Tibial nerve (tissue), 4 donors: ENCODE measurements at regions not wholly inside any gene's neighbourhood (a gene's known extent, or its start where the extent isn't known, plus 50 kb on each side); places are given as distances from the start of the nearest gene placed in this dataset.

Source experiments
- DNase-seq, 2 donors: peaks; one replicate each; pipeline ENCODE4 v3.0.0-alpha.2; 2019; ENCODE audit warnings: low spot score in 2 of 2
- H3K27ac ChIP-seq, 4 donors: fragments of 200-600 bp; sonication (generic) in 3 of 4; one replicate each; pipeline ENCODE4 v1.5.1; 2017 to 2019; ENCODE audit warnings: mild to moderate bottlenecking in 1 of 4
- H3K27me3 ChIP-seq, 2 donors: fragments of 200-600 bp; sonication (generic) in 1 of 2; one replicate each; pipeline versions ENCODE4 v1.5.1 to v1.6.0; 2017 to 2019
- H3K36me3 ChIP-seq, 3 donors: fragments of 200-600 bp; sonication (generic); one replicate each; pipeline ENCODE4 v1.5.1; 2018 to 2019
- H3K4me1 ChIP-seq, 4 donors: fragments of 200-600 bp; sonication (generic) in 3 of 4; one replicate each; pipeline ENCODE4 v1.5.1; 2017 to 2019
- H3K4me3 ChIP-seq, 4 donors: fragments of 200-600 bp; sonication (generic) in 3 of 4; one replicate each; pipeline ENCODE4 v1.5.1; 2017 to 2019; ENCODE audit warnings: mild to moderate bottlenecking in 1 of 4, moderate library complexity in 1 of 4
- H3K9me3 ChIP-seq, 4 donors: fragments of 200-600 bp; sonication (generic) in 3 of 4; one replicate each; pipeline ENCODE4 v1.5.1; 2017 to 2019
- EP300 ChIP-seq, 2 donors: sonication (generic); formaldehyde crosslinking; IDR thresholded peaks; one replicate each; pipeline ENCODE4 v1.6.1; 2017; ENCODE audit warnings: antibody characterized with exemption in 2 of 2, mild to moderate bottlenecking in 1 of 2
- POLR2A ChIP-seq, 2 donors: fragments of 450-650 bp; IDR thresholded peaks; one replicate each; pipeline ENCODE4 v1.6.1; 2017; ENCODE audit warnings: antibody characterized with exemption in 2 of 2, mild to moderate bottlenecking in 2 of 2, moderate library complexity in 2 of 2
- WGBS, 2 donors: methylation state at CpG; one replicate each; pipeline ENCODE4 v1.1.5; 2018; 5-methylcytosine and 5-hydroxymethylcytosine counted together
- TF ChIP-seq, protein P1 (sequence below), 5 experiments: fragments of 200-600 bp in 3 of 5; fragments of 450-650 bp in 2 of 5; sonication (generic) in 3 of 5; IDR thresholded peaks; one replicate each; pipeline ENCODE4 v1.5.1; 2016 to 2019; ENCODE audit warnings: antibody characterized with exemption in 5 of 5, mild to moderate bottlenecking in 3 of 5, moderate library complexity in 2 of 5

DNA sequence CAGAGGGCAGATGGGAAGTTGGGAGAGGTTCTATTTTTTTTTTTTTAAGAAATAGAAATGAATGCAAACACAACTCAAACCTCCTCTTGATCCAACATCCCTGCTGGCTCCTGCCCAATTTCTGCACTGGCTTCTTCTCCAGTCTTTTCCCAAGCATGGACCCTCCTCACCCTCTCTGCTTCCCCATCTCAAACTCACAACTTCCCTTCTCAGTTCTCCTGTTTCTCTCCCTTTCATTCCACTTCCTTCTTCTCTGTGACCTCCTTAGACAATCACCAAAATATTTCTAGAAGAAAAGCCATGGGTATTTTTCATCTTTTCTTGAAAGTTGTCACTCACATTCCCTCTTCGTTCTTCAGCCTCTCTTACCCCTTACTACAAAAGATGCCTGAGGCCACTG lies 85.2 kb upstream of the VPREB1 start:
- no peak overlapping the region for H3K4me3 ChIP-seq
- no peaks in the 10 kb centered on the region for H3K27me3 ChIP-seq
- H3K36me3 ChIP-seq, result no peaks in the 10 kb centered on the region
- WGBS, 2 donors, result 62 to 68% methylated on average over 1 of the region's 1 CpG
- no peak overlapping the region for H3K27ac ChIP-seq
- H3K9me3 ChIP-seq, result no peaks in the 10 kb centered on the region
- no peak for DNase-seq
- TF ChIP-seq, protein P1, sequence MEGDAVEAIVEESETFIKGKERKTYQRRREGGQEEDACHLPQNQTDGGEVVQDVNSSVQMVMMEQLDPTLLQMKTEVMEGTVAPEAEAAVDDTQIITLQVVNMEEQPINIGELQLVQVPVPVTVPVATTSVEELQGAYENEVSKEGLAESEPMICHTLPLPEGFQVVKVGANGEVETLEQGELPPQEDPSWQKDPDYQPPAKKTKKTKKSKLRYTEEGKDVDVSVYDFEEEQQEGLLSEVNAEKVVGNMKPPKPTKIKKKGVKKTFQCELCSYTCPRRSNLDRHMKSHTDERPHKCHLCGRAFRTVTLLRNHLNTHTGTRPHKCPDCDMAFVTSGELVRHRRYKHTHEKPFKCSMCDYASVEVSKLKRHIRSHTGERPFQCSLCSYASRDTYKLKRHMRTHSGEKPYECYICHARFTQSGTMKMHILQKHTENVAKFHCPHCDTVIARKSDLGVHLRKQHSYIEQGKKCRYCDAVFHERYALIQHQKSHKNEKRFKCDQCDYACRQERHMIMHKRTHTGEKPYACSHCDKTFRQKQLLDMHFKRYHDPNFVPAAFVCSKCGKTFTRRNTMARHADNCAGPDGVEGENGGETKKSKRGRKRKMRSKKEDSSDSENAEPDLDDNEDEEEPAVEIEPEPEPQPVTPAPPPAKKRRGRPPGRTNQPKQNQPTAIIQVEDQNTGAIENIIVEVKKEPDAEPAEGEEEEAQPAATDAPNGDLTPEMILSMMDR (IDR thresholded peaks at IDR 0.05), result no peak
- no peak for TF ChIP-seq POLR2A (IDR thresholded peaks at IDR 0.05)
- no peak for TF ChIP-seq EP300 (IDR thresholded peaks at IDR 0.05)
- H3K4me1 ChIP-seq, result no peaks in the 10 kb centered on the region

DNA sequence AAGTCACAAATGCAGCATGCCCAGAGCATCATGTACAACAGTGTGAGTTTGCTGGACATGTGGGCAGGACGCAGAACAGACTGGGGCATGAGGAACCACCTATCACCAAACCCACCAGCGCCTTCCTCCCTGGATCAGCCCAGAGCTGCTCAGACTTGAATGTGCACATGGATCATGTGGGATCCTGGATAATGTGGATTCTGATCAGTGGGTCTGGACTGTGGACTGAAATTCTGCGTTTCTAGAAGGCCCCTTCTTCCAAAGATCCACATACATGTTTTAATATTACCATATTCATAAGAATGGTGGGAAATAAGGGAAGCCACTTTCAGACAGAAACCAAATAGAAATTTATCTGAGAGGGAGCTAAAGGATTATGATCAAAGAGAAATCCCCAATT lies 85.6 kb upstream of the VPREB1 start:
- H3K4me3 ChIP-seq, result no peak overlapping the region
- TF ChIP-seq POLR2A (IDR thresholded peaks at IDR 0.05), result no peak
- TF ChIP-seq, protein P1 (IDR thresholded peaks at IDR 0.05), result no peak
- TF ChIP-seq EP300 (IDR thresholded peaks at IDR 0.05), result no peak
- DNase-seq, result no peak
- no peaks in the 10 kb centered on the region for H3K9me3 ChIP-seq
- no peak overlapping the region for H3K27ac ChIP-seq
- no peaks in the 10 kb centered on the region for H3K4me1 ChIP-seq
- H3K27me3 ChIP-seq, result no peaks in the 10 kb centered on the region
- no peaks in the 10 kb centered on the region for H3K36me3 ChIP-seq
- 31 to 50% methylated on average over 2 of the region's 3 CpGs for WGBS, 2 donors

DNA sequence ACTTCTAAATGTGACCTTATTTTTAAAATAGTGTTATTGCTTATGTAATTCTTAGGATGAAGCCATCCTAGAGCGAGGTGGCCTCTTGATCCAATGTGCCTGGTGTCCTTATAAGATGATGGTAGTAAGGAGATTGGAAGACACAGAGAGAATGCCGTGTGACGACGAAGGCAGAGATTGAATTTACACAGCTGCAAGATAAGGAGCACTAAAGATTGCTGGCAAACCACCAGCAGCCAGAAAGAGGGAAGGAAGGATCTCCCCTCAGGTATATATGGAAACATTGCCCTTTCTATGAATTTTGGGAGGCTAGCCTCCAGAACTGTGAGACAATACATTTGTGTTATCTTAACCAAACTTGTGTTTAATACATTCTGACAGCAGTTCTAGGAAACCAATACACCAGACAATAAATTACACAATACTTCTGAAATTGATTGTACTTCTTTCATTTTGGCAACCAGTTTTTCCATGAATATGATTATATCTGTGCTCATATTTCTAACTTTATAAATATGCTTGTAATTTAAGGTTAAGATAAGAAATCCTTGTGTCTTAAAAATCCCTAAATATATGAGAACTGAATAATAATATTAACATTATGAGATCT lies 86.3 kb upstream of the VPREB1 start:
- Histone ChIP-seq H3K36me3 (no peaks in the 10 kb centered on the region), H3K4me1 (no peaks in the 10 kb centered on the region), H3K9me3 (no peaks in the 10 kb centered on the region), H3K4me3 (no peak overlapping the region), H3K27me3 (no peaks in the 10 kb centered on the region), H3K27ac (no peak overlapping the region)
- DNase-seq, result no peak
- TF ChIP-seq, protein P1 (IDR thresholded peaks at IDR 0.05), result no peak
- no peak for TF ChIP-seq EP300 (IDR thresholded peaks at IDR 0.05)
- no peak for TF ChIP-seq POLR2A (IDR thresholded peaks at IDR 0.05)
- 54 to 61% methylated on average over 4 of the region's 4 CpGs for WGBS, 2 donors

DNA sequence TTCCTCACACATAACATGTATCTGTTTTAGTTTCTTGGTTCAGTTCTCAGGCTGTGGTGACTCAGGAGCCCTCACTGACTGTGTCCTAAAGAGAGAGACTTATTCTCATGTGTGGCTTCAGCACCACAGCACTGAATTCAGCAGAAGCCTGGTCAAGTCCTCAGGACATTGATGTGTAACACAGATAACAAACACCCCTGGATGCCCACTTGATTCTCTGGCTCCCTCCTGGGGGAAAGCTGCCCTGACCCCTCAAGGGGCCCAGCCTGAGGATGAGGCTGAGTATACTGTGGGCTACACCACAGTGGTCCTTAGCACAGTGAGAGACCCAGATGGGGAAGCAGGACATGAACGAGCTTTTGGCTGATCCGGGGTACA lies 87.2 kb upstream of the VPREB1 start:
- 81 to 92% methylated on average over 2 of the region's 2 CpGs for WGBS, 2 donors
- DNase-seq, result no peak
- no peak for TF ChIP-seq POLR2A (IDR thresholded peaks at IDR 0.05)
- TF ChIP-seq, protein P1 (IDR thresholded peaks at IDR 0.05), result no peak
- no peak for TF ChIP-seq EP300 (IDR thresholded peaks at IDR 0.05)

DNA sequence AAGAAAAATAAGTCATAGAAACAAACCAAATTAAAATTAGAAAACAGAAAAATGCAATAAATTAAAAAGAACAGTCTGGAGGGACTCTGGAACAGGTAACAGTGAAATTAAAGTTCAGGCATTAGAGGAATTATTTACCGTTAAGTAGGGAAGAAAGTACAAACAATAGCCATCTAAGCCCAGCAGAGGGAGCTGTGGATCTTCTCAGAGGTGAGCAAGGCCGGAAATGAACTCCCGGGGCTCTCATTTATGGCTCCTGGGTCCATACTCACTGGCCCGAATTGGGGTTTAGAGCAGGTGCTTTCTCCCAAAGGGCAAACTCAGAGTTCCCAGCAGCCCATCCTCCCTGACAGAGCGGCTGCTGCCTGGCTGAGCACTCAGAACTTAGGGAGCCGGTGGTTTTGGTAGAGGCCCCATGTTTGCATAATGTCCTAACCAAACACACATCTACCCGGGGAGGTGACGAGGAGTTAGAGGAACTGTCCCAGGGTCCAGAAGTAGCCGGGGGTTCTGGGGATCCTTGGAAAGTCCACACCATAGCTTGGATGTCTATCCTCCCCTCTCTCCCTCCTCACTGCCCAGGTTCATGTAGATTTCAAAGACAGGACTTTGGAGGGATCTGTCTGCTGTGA lies 87.8 kb upstream of the VPREB1 start:
- Histone ChIP-seq H3K27ac (no peak overlapping the region), H3K4me3 (no peak overlapping the region), H3K9me3 (no peaks in the 10 kb centered on the region), H3K27me3 (peaks cover 0 to 6% of the 10 kb centered on the region in 2 donors), H3K4me1 (no peaks in the 10 kb centered on the region), H3K36me3 (no peaks in the 10 kb centered on the region)
- TF ChIP-seq, protein P1 (IDR thresholded peaks at IDR 0.05), result peak; percentile 40 to 54 (median 47)
- no peak for TF ChIP-seq EP300 (IDR thresholded peaks at IDR 0.05)
- DNase-seq, result peak in 1 of 2 donors; percentile 65
- 42 to 45% methylated on average over 9 of the region's 9 CpGs for WGBS, 2 donors

More for the DNA sequence above, 87.2 kb upstream of the VPREB1 start:
- no peaks in the 10 kb centered on the region for H3K9me3 ChIP-seq
- no peaks in the 10 kb centered on the region for H3K36me3 ChIP-seq
- H3K27ac ChIP-seq, result no peak overlapping the region
- H3K4me1 ChIP-seq, result no peaks in the 10 kb centered on the region
- H3K27me3 ChIP-seq, result peaks cover 0 to 6% of the 10 kb centered on the region in 2 donors
- no peak overlapping the region for H3K4me3 ChIP-seq
